Spleen (tissue), 7 donors: ENCODE measurements at regions not wholly inside any gene's neighbourhood (a gene's known extent, or its start where the extent isn't known, plus 50 kb on each side); places are given as distances from the start of the nearest gene placed in this dataset.

Source experiments
- CTCF ChIP-seq, 11 experiments: fragments of 200-600 bp in 7 of 11; fragments of 450-650 bp in 4 of 11; sonication (generic) in 4 of 11; IDR thresholded peaks in 8 of 11; conservative IDR thresholded peaks in 3 of 11; 1 replicate in 7 of 11; 2 replicates in 4 of 11; pipeline versions ENCODE4 v1.4.0 to v1.8.0; 2016 to 2021; ENCODE audit warnings: antibody characterized with exemption in 11 of 11, inconsistent platforms in 4 of 11, mild to moderate bottlenecking in 1 of 11
- POLR2A ChIP-seq, 3 donors: fragments of 450-650 bp; IDR thresholded peaks; one replicate each; pipeline ENCODE4 v1.5.1; 2017; ENCODE audit warnings: antibody characterized with exemption in 3 of 3, mild to moderate bottlenecking in 1 of 3
- POLR2AphosphoS5 ChIP-seq, 3 donors: sonication (generic); formaldehyde crosslinking; IDR thresholded peaks; one replicate each; pipeline ENCODE4 v1.5.1; 2017; ENCODE audit warnings: antibody characterized with exemption in 3 of 3
- donor health status: DM: no; HTN: no; CAD: no; lungs with moderate emphysema.
- donor health status: DM: no; HTN: no; CAD: no.
- donor health status: DM: no; HTN: no; CAD: no.

- TF ChIP-seq CTCF (IDR thresholded peaks at IDR 0.05 in 8 of 11, conservative IDR thresholded peaks at IDR 0.05 in 3 of 11) (no peak), POLR2A (IDR thresholded peaks at IDR 0.05) (no peak), POLR2AphosphoS5 (IDR thresholded peaks at IDR 0.05) (no peak)
Measured at GRCh38 chr21:14758849-14759248, 212.7 kb upstream of the SAMSN1 start.
